HCT116 (cell line): ENCODE measurements at regions not wholly inside any gene's neighbourhood (a gene's known extent, or its start where the extent isn't known, plus 50 kb on each side); places are given as distances from the start of the nearest gene placed in this dataset.

Experiments used
- ATAC-seq: fragments of 200-7000 bp; cut with Tn5 transposase; 2 replicates; pipeline ENCODE4 v1.9.1; 2020; ENCODE audit warnings: mild to moderate bottlenecking, moderate library complexity
- BruUV-seq: library from RNA; stranded (reverse); fragments of 400-500 nt; replicated peaks from 2 replicates; lab custom pipeline; 2021; lab: Mats Ljungman, UMichigan
- CTCF ChIA-PET: fragments of 300-600 bp; sonication (Branson Sonifier 250); formaldehyde crosslinking; loops from one replicate; lab custom pipeline; 2021; ENCODE audit warnings: antibody characterized with exemption; lab: Charles Lee
- POLR2A ChIA-PET: fragments of 300-600, 350-600 bp; sonication (Branson Sonifier 250); formaldehyde crosslinking; loops from one replicate; lab custom pipeline; 2021; ENCODE audit warnings: antibody characterized with exemption; lab: Charles Lee
- RAD21 ChIA-PET, 2 experiments: fragments of 300-600 bp; sonication (Branson Sonifier 250); formaldehyde crosslinking; loops; one replicate each; lab custom pipeline; 2023; ENCODE audit warnings: low total read pairs in 2 of 2; ENCODE audit not compliant: uncharacterized antibody in 2 of 2, unreplicated experiment in 2 of 2, low non-redundant PET in 1 of 2; lab: Charles Lee
- DNase-seq: peaks from one replicate; pipeline ENCODE4 v3.0.0-alpha.2; 2010; ENCODE audit warnings: low read depth, low spot score
- H2AFZ ChIP-seq: fragments of 200-600 bp; shearing (Covaris generic), sonication (generic); 2 replicates; pipeline ENCODE4 v1.6.1; 2017; ENCODE audit warnings: low read depth, mixed run types, mixed read lengths, antibody characterized with exemption, low read length; ENCODE audit not compliant: poor library complexity, severe bottlenecking
- H3K27ac ChIP-seq: 2 replicates; pipeline ENCODE4 v1.5.1; 2012; ENCODE audit warnings: low read depth, low read length
- H3K27me3 ChIP-seq: fragments of 200-600 bp; sonication (generic); 2 replicates; pipeline ENCODE4 v1.6.1; 2016; ENCODE audit warnings: mixed run types, low read length, mixed read lengths; ENCODE audit not compliant: insufficient read depth
- H3K36me3 ChIP-seq, 2 experiments: fragments of 200-500 bp in 1 of 2; fragments of 200-600 bp in 1 of 2; sonication (Bioruptor generic) in 1 of 2; sonication (generic) in 1 of 2; 2 replicates each; pipeline versions ENCODE4 v1.5.1 to v1.6.1; 2014 to 2016; ENCODE audit warnings: low read length in 2 of 2, inconsistent platforms in 1 of 2, mixed read lengths in 1 of 2, mixed run types in 1 of 2; ENCODE audit not compliant: insufficient read depth in 2 of 2, control insufficient read depth in 1 of 2
- H3K4me1 ChIP-seq, 2 experiments: fragments of 200-600 bp in 1 of 2; sonication (generic) in 1 of 2; 2 replicates each; pipeline versions ENCODE4 v1.5.1 to v1.6.1; 2012 to 2017; ENCODE audit warnings: low read length in 2 of 2, inconsistent platforms in 1 of 2, mild to moderate bottlenecking in 1 of 2, mixed read lengths in 1 of 2, mixed run types in 1 of 2, moderate library complexity in 1 of 2; ENCODE audit not compliant: insufficient read depth in 2 of 2, control insufficient read depth in 1 of 2
- H3K4me2 ChIP-seq: fragments of 200-600 bp; sonication (generic); 2 replicates; pipeline ENCODE4 v1.6.1; 2017; ENCODE audit warnings: mixed run types, low read length, mixed read lengths
- H3K4me3 ChIP-seq, 2 experiments: fragments of 200-600 bp in 1 of 2; sonication (generic) in 1 of 2; replicated peaks in 1 of 2; 2 replicates each; pipeline ENCODE4 v1.5.1; 2011 to 2016; ENCODE audit warnings: low read length in 2 of 2, control low read depth in 1 of 2, low read depth in 1 of 2, mild to moderate bottlenecking in 1 of 2, mixed read lengths in 1 of 2, mixed run types in 1 of 2
- H3K79me2 ChIP-seq: fragments of 200-600 bp; sonication (generic); 2 replicates; pipeline ENCODE4 v1.6.1; 2017; ENCODE audit warnings: mild to moderate bottlenecking, mixed run types, low read length, moderate library complexity, mixed read lengths; ENCODE audit not compliant: insufficient read depth
- H3K9ac ChIP-seq: fragments of 200-600 bp; sonication (generic); 2 replicates; pipeline ENCODE4 v1.6.1; 2016; ENCODE audit warnings: low read length, mixed read lengths
- H3K9me2 ChIP-seq: fragments of 200-600 bp; sonication (generic), shearing (Covaris generic); 2 replicates; pipeline ENCODE4 v1.6.1; 2017; ENCODE audit warnings: mixed run types, mild to moderate bottlenecking, moderate library complexity; ENCODE audit not compliant: insufficient read depth
- H3K9me3 ChIP-seq, 2 experiments: fragments of 200-500 bp in 1 of 2; fragments of 200-600 bp in 1 of 2; sonication (Bioruptor generic) in 1 of 2; sonication (generic) in 1 of 2; 2 replicates each; pipeline ENCODE4 v1.6.1; 2014 to 2017; ENCODE audit warnings: low read length in 2 of 2, mixed read lengths in 2 of 2, inconsistent platforms in 1 of 2, low read depth in 1 of 2, mild to moderate bottlenecking in 1 of 2, mixed run types in 1 of 2, moderate library complexity in 1 of 2; ENCODE audit not compliant: control insufficient read depth in 1 of 2, insufficient read depth in 1 of 2
- H4K20me1 ChIP-seq: fragments of 200-600 bp; sonication (generic), shearing (Covaris generic); 2 replicates; pipeline ENCODE4 v1.6.1; 2017; ENCODE audit warnings: mixed run types, mild to moderate bottlenecking, moderate library complexity; ENCODE audit not compliant: insufficient read depth
- CBX3 ChIP-seq: IDR thresholded peaks from 2 replicates; pipeline ENCODE4 v1.6.1; 2012; ENCODE audit warnings: low read depth
- CEBPB ChIP-seq: IDR thresholded peaks from 2 replicates; pipeline ENCODE4 v1.6.1; 2012; ENCODE audit warnings: low read depth
- EGR1 ChIP-seq: IDR thresholded peaks from 2 replicates; pipeline ENCODE4 v1.6.1; 2012; ENCODE audit warnings: low read depth
- ELF1 ChIP-seq: IDR thresholded peaks from 2 replicates; pipeline ENCODE4 v1.6.1; 2012; ENCODE audit warnings: low read depth, borderline replicate concordance
- EZH2 ChIP-seq: fragments of 200-600 bp; sonication (generic); IDR thresholded peaks from 2 replicates; pipeline ENCODE4 v1.6.1; 2017; ENCODE audit warnings: antibody characterized with exemption, mixed run types
- EZH2phosphoT487 ChIP-seq: fragments of 200-600 bp; IDR thresholded peaks from 2 replicates; pipeline ENCODE4 v1.6.1; 2018; ENCODE audit warnings: antibody characterized with exemption, borderline replicate concordance
- FOSL1 ChIP-seq: IDR thresholded peaks from 2 replicates; pipeline ENCODE4 v1.6.1; 2012; ENCODE audit warnings: low read depth
- JUND ChIP-seq: IDR thresholded peaks from 2 replicates; pipeline ENCODE4 v1.6.1; 2012
- SIN3A ChIP-seq: IDR thresholded peaks from 2 replicates; pipeline ENCODE4 v1.6.1; 2012; ENCODE audit warnings: low read depth
- SP1 ChIP-seq: IDR thresholded peaks from 2 replicates; pipeline ENCODE4 v1.6.1; 2012; ENCODE audit warnings: low read depth
- SRF ChIP-seq: IDR thresholded peaks from 2 replicates; pipeline ENCODE4 v1.6.1; 2012; ENCODE audit warnings: low read depth
- TCF7L2 ChIP-seq: IDR thresholded peaks from 2 replicates; pipeline ENCODE4 v1.7.0; 2011; ENCODE audit warnings: borderline replicate concordance, inconsistent platforms; ENCODE audit not compliant: insufficient read depth, insufficient read length; ENCODE audit errors: extremely low read depth
- YY1 ChIP-seq: IDR thresholded peaks from 2 replicates; pipeline ENCODE4 v1.6.1; 2011; ENCODE audit warnings: low read length, low read depth, moderate library complexity, mild to moderate bottlenecking; ENCODE audit not compliant: insufficient replicate concordance; ENCODE audit errors: extremely low read depth
- ZFX ChIP-seq: fragments of 450-650 bp; IDR thresholded peaks from 2 replicates; pipeline ENCODE4 v1.6.1; 2017
- ZNF274 ChIP-seq: fragments of 200-500 bp; sonication (Bioruptor generic); IDR thresholded peaks from 2 replicates; pipeline ENCODE4 v1.6.1; 2014; ENCODE audit warnings: mild to moderate bottlenecking, low read depth, low read length, inconsistent platforms
- intact Hi-C: fragments of 100-400 bp; cut with micrococcal nuclease; formaldehyde crosslinking; loops from 2 replicates; pipeline ENCODE4 v1.10.0; 2022
- TF ChIP-seq, protein P1 (sequence below): IDR thresholded peaks from 2 replicates; pipeline ENCODE4 v1.6.1; 2012; ENCODE audit warnings: low read depth
- TF ChIP-seq, protein P2 (sequence below): IDR thresholded peaks from 2 replicates; pipeline ENCODE4 v1.6.1; 2011; ENCODE audit warnings: mild to moderate bottlenecking, low read length, moderate library complexity; ENCODE audit not compliant: insufficient replicate concordance; ENCODE audit errors: extremely low read depth
- TF ChIP-seq, protein P3 (sequence below): IDR thresholded peaks from 2 replicates; pipeline ENCODE4 v1.6.1; 2012
- TF ChIP-seq, protein P4 (sequence below): IDR thresholded peaks from 2 replicates; pipeline ENCODE4 v1.6.1; 2012

DNA sequence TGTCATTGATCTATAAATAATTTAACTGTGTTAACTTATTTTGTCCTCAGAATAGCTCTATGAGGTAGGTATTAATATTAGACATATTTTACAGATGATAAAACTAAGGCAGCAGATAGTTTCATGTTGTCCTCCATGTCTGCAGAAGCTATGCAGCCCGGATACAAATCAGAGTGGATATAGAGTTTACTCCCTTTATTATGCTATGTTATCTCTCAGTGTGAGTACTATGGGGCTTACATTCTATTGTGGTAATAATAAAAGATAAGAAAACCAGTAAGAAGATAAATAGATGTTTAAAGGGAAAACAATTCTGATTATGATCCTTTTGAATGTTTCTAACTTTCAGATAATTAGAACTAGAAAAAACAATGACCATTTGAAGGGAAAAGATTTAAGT, 979.8 kb upstream of the CITED2 start:
- no peak for ATAC-seq
- Histone ChIP-seq H3K4me3 (no peak overlapping the region), H3K9me2 (no peaks in the 10 kb centered on the region), H3K9ac (no peak overlapping the region), H3K4me1 (no peaks in the 10 kb centered on the region), H2AFZ (no peak overlapping the region), H3K36me3 (no peaks in the 10 kb centered on the region), H3K9me3 (no peaks in the 10 kb centered on the region), H3K4me2 (no peak overlapping the region), H4K20me1 (no peaks in the 10 kb centered on the region), H3K79me2 (no peaks in the 10 kb centered on the region), H3K27ac (no peak overlapping the region), H3K27me3 (no peaks in the 10 kb centered on the region)
- no peak for DNase-seq
- ChIA-PET CTCF (no interaction called here), POLR2A (no interaction called here), RAD21 (no interaction called here)
- no TSS peak for BruUV-seq
- intact Hi-C loops, result no loop called here
- no peak for TF ChIP-seq SRF
- TF ChIP-seq EZH2phosphoT487, result no peak
- no peak for TF ChIP-seq YY1
- no peak for TF ChIP-seq CBX3
- no peak for TF ChIP-seq FOSL1
- TF ChIP-seq ELF1, result no peak
- TF ChIP-seq, protein P1, sequence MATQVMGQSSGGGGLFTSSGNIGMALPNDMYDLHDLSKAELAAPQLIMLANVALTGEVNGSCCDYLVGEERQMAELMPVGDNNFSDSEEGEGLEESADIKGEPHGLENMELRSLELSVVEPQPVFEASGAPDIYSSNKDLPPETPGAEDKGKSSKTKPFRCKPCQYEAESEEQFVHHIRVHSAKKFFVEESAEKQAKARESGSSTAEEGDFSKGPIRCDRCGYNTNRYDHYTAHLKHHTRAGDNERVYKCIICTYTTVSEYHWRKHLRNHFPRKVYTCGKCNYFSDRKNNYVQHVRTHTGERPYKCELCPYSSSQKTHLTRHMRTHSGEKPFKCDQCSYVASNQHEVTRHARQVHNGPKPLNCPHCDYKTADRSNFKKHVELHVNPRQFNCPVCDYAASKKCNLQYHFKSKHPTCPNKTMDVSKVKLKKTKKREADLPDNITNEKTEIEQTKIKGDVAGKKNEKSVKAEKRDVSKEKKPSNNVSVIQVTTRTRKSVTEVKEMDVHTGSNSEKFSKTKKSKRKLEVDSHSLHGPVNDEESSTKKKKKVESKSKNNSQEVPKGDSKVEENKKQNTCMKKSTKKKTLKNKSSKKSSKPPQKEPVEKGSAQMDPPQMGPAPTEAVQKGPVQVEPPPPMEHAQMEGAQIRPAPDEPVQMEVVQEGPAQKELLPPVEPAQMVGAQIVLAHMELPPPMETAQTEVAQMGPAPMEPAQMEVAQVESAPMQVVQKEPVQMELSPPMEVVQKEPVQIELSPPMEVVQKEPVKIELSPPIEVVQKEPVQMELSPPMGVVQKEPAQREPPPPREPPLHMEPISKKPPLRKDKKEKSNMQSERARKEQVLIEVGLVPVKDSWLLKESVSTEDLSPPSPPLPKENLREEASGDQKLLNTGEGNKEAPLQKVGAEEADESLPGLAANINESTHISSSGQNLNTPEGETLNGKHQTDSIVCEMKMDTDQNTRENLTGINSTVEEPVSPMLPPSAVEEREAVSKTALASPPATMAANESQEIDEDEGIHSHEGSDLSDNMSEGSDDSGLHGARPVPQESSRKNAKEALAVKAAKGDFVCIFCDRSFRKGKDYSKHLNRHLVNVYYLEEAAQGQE, result no peak
- no peak for TF ChIP-seq TCF7L2
- no peak for TF ChIP-seq SP1
- TF ChIP-seq, protein P2, sequence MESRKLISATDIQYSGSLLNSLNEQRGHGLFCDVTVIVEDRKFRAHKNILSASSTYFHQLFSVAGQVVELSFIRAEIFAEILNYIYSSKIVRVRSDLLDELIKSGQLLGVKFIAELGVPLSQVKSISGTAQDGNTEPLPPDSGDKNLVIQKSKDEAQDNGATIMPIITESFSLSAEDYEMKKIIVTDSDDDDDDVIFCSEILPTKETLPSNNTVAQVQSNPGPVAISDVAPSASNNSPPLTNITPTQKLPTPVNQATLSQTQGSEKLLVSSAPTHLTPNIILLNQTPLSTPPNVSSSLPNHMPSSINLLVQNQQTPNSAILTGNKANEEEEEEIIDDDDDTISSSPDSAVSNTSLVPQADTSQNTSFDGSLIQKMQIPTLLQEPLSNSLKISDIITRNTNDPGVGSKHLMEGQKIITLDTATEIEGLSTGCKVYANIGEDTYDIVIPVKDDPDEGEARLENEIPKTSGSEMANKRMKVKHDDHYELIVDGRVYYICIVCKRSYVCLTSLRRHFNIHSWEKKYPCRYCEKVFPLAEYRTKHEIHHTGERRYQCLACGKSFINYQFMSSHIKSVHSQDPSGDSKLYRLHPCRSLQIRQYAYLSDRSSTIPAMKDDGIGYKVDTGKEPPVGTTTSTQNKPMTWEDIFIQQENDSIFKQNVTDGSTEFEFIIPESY, result no peak
- TF ChIP-seq, protein P3, sequence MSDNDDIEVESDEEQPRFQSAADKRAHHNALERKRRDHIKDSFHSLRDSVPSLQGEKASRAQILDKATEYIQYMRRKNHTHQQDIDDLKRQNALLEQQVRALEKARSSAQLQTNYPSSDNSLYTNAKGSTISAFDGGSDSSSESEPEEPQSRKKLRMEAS, result no peak
- TF ChIP-seq JUND, result no peak
- TF ChIP-seq, protein P4, sequence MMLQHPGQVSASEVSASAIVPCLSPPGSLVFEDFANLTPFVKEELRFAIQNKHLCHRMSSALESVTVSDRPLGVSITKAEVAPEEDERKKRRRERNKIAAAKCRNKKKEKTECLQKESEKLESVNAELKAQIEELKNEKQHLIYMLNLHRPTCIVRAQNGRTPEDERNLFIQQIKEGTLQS, result no peak
- no peak for TF ChIP-seq SIN3A
- TF ChIP-seq EGR1, result no peak
- no peak for TF ChIP-seq ZFX
- TF ChIP-seq ZNF274, result no peak
- TF ChIP-seq EZH2, result no peak
- no peak for TF ChIP-seq CEBPB
